ENCODE measurements at regions not wholly inside any gene's neighbourhood (a gene's known extent, or its start where the extent isn't known, plus 50 kb on each side); places are given as distances from the start of the nearest gene placed in this dataset.

- Mint-ChIP-seq H3K27ac (ENCODE audit: unreplicated experiment) (no peak overlapping the region), H3K4me1 (ENCODE audit: unreplicated experiment) (no peaks in the 10 kb centered on the region), H3K4me3 (ENCODE audit: unreplicated experiment) (no peak overlapping the region), H3K9me3 (ENCODE audit: unreplicated experiment) (no peaks in the 10 kb centered on the region), H3K27me3 (ENCODE audit: unreplicated experiment) (peaks cover 14% of the 10 kb centered on the region), H3K36me3 (ENCODE audit: low read depth, unreplicated experiment) (peaks cover 4% of the 10 kb centered on the region)
- no peak for DNase-seq (ENCODE audit: low spot score)
- TF ChIP-seq CTCF (IDR thresholded peaks at IDR 0.05; ENCODE audit: unreplicated experiment) = no peak
These were observed 236.0 kb upstream of the CIBAR2 start for GRCh38 chr16:85348065-85348840.

- no peak overlapping the region for H3K4me3 Mint-ChIP-seq (ENCODE audit: unreplicated experiment)
- TF ChIP-seq CTCF (IDR thresholded peaks at IDR 0.05; ENCODE audit: unreplicated experiment) = no peak
- no peaks in the 10 kb centered on the region for H3K4me1 Mint-ChIP-seq (ENCODE audit: unreplicated experiment)
- no peak for DNase-seq (ENCODE audit: low spot score)
- peaks cover 4% of the 10 kb centered on the region for H3K36me3 Mint-ChIP-seq (ENCODE audit: low read depth, unreplicated experiment)
- no peak overlapping the region for H3K27ac Mint-ChIP-seq (ENCODE audit: unreplicated experiment)
- H3K9me3 Mint-ChIP-seq (ENCODE audit: unreplicated experiment) = no peaks in the 10 kb centered on the region
- peaks cover 11% of the 10 kb centered on the region for H3K27me3 Mint-ChIP-seq (ENCODE audit: unreplicated experiment)
These were observed 236.7 kb upstream of the CIBAR2 start for GRCh38 chr16:85348911-85349334.

- H3K4me1 Mint-ChIP-seq (ENCODE audit: unreplicated experiment) = peaks cover 3% of the 10 kb centered on the region
- peaks cover 4% of the 10 kb centered on the region for H3K36me3 Mint-ChIP-seq (ENCODE audit: low read depth, unreplicated experiment)
- no peak overlapping the region for H3K27ac Mint-ChIP-seq (ENCODE audit: unreplicated experiment)
- H3K4me3 Mint-ChIP-seq (ENCODE audit: unreplicated experiment) = no peak overlapping the region
- TF ChIP-seq CTCF (IDR thresholded peaks at IDR 0.05; ENCODE audit: unreplicated experiment) = no peak
- no peak for DNase-seq (ENCODE audit: low spot score)
- H3K27me3 Mint-ChIP-seq (ENCODE audit: unreplicated experiment) = peaks cover 11% of the 10 kb centered on the region
- H3K9me3 Mint-ChIP-seq (ENCODE audit: unreplicated experiment) = no peaks in the 10 kb centered on the region
These were observed 237.3 kb upstream of the CIBAR2 start for GRCh38 chr16:85349365-85350145.

GRCh38 chr16:85350146-85350728, 238.0 kb upstream of the CIBAR2 start:
- peaks cover 11% of the 10 kb centered on the region for H3K27me3 Mint-ChIP-seq (ENCODE audit: unreplicated experiment)
- TF ChIP-seq CTCF (IDR thresholded peaks at IDR 0.05; ENCODE audit: unreplicated experiment) = no peak
- DNase-seq (ENCODE audit: low spot score) = no peak
- peaks cover 3% of the 10 kb centered on the region for H3K4me1 Mint-ChIP-seq (ENCODE audit: unreplicated experiment)
- peaks cover 4% of the 10 kb centered on the region for H3K36me3 Mint-ChIP-seq (ENCODE audit: low read depth, unreplicated experiment)
- H3K4me3 Mint-ChIP-seq (ENCODE audit: unreplicated experiment) = no peak overlapping the region
- no peak overlapping the region for H3K27ac Mint-ChIP-seq (ENCODE audit: unreplicated experiment)
- no peaks in the 10 kb centered on the region for H3K9me3 Mint-ChIP-seq (ENCODE audit: unreplicated experiment)

Measured in endothelial cell (in vitro differentiated cells).